ENCODE measurements at regions not wholly inside any gene's neighbourhood (a gene's known extent, or its start where the extent isn't known, plus 50 kb on each side); places are given as distances from the start of the nearest gene placed in this dataset.

GRCh38 chr6:144390202-144390601 lies 105.1 kb downstream of the UTRN start:
- DNase-seq (ENCODE audit: low read depth in 1 of 2, low spot score in 1 of 2), result no peak
- TF ChIP-seq JUND (IDR thresholded peaks at IDR 0.05; ENCODE audit: low read depth), result no peak
- in situ Hi-C loops (cut with HindIII; ENCODE audit: low pct_unique_long_range_greater_than_20kb, low sequenced_read_pairs), result no loop called here

DNA sequence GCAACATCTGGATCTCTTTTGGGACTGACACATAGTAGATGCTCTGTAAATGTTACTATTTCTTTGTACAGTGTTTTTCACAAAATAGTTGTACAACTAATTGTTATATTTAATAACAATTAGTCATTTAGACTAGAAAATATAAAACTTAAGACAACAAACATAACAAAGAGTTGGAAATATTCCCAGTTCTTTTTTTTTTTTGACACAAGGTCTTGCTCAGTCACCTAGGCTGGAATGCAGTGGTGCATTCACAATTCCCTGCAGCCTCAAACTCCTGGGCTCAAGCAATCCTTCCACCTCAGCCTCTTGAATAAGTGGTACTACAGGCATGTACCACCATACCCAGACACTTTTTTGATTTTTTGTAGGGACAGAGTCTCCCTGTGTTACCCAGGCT lies 105.8 kb downstream of the UTRN start:
- TF ChIP-seq JUND (IDR thresholded peaks at IDR 0.05; ENCODE audit: low read depth), result no peak
- no peak for DNase-seq (ENCODE audit: low read depth in 1 of 2, low spot score in 1 of 2)
- in situ Hi-C loops (cut with HindIII; ENCODE audit: low pct_unique_long_range_greater_than_20kb, low sequenced_read_pairs), result no loop called here

DNA sequence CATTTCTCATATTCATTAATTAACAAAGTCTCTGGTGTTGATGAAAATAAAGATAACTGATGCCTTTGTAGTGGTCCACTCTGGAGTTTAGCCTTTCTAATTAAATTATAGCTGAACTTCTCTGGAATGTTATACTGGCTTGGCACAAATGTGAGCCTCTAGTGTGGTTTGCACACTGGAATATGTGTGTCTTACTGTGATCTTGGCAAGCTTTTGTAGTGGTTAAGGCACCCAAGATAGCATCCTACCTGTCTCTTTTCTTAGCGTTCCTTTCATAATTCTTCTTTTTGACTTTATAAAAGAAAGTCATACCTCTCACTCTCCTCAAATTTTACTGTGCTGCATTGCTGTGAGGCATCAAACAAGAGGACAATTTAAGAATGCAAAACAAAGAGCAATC lies 107.4 kb downstream of the UTRN start:
- TF ChIP-seq JUND (IDR thresholded peaks at IDR 0.05; ENCODE audit: low read depth), result no peak
- DNase-seq (ENCODE audit: low read depth in 1 of 2, low spot score in 1 of 2), result no peak
- in situ Hi-C loops (cut with HindIII; ENCODE audit: low pct_unique_long_range_greater_than_20kb, low sequenced_read_pairs), result no loop called here

DNA sequence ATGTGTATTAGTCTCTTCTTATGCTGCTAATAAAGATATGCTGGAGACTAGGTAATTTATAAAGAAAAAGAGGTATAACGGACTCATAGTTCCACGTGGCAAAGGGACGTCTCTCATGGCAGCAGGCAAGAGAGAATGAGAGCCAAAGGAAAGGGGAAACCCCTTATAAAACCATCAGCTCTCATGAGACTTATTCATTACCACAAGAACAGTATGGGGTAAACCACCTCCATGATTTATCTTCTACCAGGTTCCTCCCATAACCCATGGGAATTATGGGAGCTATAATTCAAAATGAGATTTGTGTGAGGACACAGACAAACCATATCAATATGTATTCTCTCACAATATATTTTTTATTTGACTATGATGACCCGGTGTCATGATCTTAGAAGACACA lies 109.1 kb downstream of the UTRN start:
- DNase-seq (ENCODE audit: low read depth in 1 of 2, low spot score in 1 of 2), result no peak
- in situ Hi-C loops (cut with HindIII; ENCODE audit: low pct_unique_long_range_greater_than_20kb, low sequenced_read_pairs), result no loop called here
- TF ChIP-seq JUND (IDR thresholded peaks at IDR 0.05; ENCODE audit: low read depth), result no peak

GRCh38 chr6:144395014-144395413 lies 109.9 kb downstream of the UTRN start:
- no peak for TF ChIP-seq JUND (IDR thresholded peaks at IDR 0.05; ENCODE audit: low read depth)
- DNase-seq (ENCODE audit: low read depth in 1 of 2, low spot score in 1 of 2), result no peak
- in situ Hi-C loops (cut with HindIII; ENCODE audit: low pct_unique_long_range_greater_than_20kb, low sequenced_read_pairs), result no loop called here

DNA sequence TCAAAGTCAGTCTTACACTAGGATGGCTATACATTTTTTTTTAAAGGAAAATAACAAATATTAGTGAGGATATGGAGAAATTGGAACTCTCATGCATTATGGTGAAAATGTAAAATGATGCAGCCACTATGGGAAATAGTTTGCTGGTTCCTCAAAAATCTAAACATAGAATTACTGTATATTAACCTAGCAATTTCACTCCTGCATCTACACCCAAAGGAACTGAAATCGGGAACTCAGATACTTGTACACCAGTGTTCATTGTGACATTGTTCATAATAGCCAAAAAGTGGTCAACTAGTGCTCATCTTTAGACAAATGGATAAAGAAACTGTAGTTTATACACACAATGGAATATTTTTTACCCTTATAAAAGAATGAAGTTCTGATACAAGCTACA lies 110.7 kb downstream of the UTRN start:
- TF ChIP-seq JUND (IDR thresholded peaks at IDR 0.05; ENCODE audit: low read depth), result no peak
- in situ Hi-C loops (cut with HindIII; ENCODE audit: low pct_unique_long_range_greater_than_20kb, low sequenced_read_pairs), result no loop called here
- no peak for DNase-seq (ENCODE audit: low read depth in 1 of 2, low spot score in 1 of 2)

DNA sequence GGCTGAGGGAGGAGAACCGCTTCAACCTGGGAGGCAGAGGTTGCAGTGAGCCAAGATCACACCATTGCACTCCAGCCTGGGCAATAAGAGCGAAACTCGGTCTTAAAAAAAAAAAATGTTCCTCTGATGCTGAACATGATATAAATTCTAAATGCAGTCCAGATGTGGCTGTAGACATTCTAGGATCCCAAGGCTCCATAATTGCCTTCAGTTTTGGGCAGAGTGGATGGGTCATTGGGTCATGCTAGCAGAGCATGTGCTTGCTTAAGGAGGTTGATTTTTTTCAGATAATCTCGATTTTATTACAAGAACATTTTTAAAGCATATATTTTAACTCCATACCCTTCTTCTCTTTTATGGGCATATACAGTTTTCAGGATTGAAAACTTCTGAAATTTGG lies 112.0 kb downstream of the UTRN start:
- TF ChIP-seq JUND (IDR thresholded peaks at IDR 0.05; ENCODE audit: low read depth), result no peak
- in situ Hi-C loops (cut with HindIII; ENCODE audit: low pct_unique_long_range_greater_than_20kb, low sequenced_read_pairs), result no loop called here
- no peak for DNase-seq (ENCODE audit: low read depth in 1 of 2, low spot score in 1 of 2)

- TF ChIP-seq JUND (IDR thresholded peaks at IDR 0.05; ENCODE audit: low read depth), result no peak
- in situ Hi-C loops (cut with HindIII; ENCODE audit: low pct_unique_long_range_greater_than_20kb, low sequenced_read_pairs), result no loop called here
These were observed 115.2 kb downstream of the UTRN start for GRCh38 chr6:144400321-144400720.

GRCh38 chr6:144401736-144402733 lies 116.9 kb downstream of the UTRN start:
- TF ChIP-seq JUND (IDR thresholded peaks at IDR 0.05; ENCODE audit: low read depth), result no peak
- no peak for DNase-seq (ENCODE audit: low read depth in 1 of 2, low spot score in 1 of 2)
- in situ Hi-C loops (cut with HindIII; ENCODE audit: low pct_unique_long_range_greater_than_20kb, low sequenced_read_pairs), result no loop called here

More at GRCh38 chr6:144400321-144400720, 115.2 kb downstream of the UTRN start:
- no peak for DNase-seq (ENCODE audit: low read depth in 1 of 2, low spot score in 1 of 2)

DNA sequence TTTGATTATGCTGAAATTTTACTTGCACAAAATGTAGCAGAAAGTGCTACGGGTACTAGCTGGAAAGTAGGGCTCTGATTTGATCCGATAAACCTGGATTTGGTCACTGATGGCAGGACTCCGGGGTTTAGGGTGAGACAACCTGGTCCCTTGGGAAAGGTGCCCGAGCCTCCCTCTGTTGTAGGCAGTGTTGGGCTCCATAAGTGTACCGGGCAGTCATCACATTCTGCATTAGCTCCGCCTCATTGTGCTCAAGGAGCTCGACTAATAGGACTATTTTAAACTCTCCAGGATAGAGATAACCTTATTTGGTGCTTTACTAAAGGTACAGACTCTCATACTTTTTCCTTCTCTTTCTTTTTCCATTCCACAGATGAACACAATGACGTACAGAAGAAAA lies 117.6 kb downstream of the UTRN start:
- no peak for TF ChIP-seq JUND (IDR thresholded peaks at IDR 0.05; ENCODE audit: low read depth)
- DNase-seq (ENCODE audit: low read depth in 1 of 2, low spot score in 1 of 2), result no peak
- in situ Hi-C loops (cut with HindIII; ENCODE audit: low pct_unique_long_range_greater_than_20kb, low sequenced_read_pairs), result no loop called here

- no peak for DNase-seq (ENCODE audit: low read depth in 1 of 2, low spot score in 1 of 2)
- no peak for TF ChIP-seq JUND (IDR thresholded peaks at IDR 0.05; ENCODE audit: low read depth)
- in situ Hi-C loops (cut with HindIII; ENCODE audit: low pct_unique_long_range_greater_than_20kb, low sequenced_read_pairs), result no loop called here
These were observed 120.0 kb downstream of the UTRN start for GRCh38 chr6:144405163-144405562.

DNA sequence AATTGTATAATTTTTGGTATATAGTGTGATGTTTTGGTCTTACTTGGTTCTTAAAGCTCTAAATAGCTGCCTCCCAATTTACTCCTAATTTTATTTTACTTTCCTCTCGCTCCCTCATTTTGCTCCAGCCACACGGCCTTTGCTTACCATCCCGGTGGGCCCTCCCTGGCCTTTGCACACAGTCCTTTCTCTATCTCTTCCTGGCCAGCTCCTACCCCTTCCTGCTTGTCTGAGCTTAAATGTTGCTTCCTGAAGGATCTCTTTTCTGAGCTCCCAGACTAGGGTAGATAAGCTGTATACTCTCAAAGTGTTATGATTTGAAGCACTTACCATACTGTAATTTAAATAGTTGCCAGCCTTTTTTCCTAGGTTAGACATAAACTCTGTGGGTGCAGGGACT lies 121.7 kb downstream of the UTRN start:
- DNase-seq (ENCODE audit: low read depth in 1 of 2, low spot score in 1 of 2), result no peak
- in situ Hi-C loops (cut with HindIII; ENCODE audit: low pct_unique_long_range_greater_than_20kb, low sequenced_read_pairs), result no loop called here
- no peak for TF ChIP-seq JUND (IDR thresholded peaks at IDR 0.05; ENCODE audit: low read depth)

DNA sequence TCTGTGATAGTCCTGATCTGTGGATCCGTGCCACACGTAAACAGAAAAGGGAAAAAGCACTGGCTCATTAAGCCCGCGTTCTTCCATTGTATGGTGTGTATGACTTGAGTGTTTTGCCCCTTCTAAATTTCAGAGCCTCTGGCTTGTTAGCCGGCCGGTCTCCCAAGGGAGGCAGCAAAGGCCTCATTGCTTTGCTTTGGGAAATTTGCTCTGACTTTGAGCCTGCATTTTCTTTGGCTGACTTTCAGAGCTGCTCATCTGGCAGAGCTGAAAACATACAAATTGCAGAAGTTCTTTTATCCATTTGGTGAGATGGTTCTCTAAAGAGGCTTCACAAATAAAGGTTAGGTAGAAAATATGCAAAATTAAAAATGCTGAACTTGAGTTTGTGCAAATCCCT lies 123.0 kb downstream of the UTRN start:
- no peak for TF ChIP-seq JUND (IDR thresholded peaks at IDR 0.05; ENCODE audit: low read depth)
- no peak for DNase-seq (ENCODE audit: low read depth in 1 of 2, low spot score in 1 of 2)
- in situ Hi-C loops (cut with HindIII; ENCODE audit: low pct_unique_long_range_greater_than_20kb, low sequenced_read_pairs), result no loop called here

Measured in T47D (cell line).